NCI-H1694 treated with DMSO at 0.1 percent for 48 hours (cell line): ENCODE measurements at regions not wholly inside any gene's neighbourhood (a gene's known extent, or its start where the extent isn't known, plus 50 kb on each side); places are given as distances from the start of the nearest gene placed in this dataset.

Experiments used
- DNase-seq: peaks from one replicate; lab custom pipeline; 2025; lab: John Stamatoyannopoulos, UW

DNA sequence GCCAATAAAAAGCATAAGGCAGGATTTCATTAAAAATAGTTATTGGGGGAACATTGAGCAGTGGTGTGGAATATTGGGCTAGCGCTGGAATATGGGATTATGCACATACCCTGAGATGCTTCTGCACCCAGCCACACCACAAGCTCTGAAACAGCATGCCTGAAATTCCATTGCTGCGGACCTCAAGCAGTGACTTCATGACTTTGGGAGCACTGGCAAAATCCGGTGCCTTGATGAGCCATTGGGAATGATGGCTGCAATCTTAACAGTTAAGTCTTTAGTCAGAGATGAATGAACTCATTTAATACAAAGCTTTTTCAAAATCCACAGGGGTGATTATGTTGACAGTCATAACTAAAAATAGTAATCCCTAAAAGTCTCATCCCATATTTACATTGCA, 274.7 kb upstream of the MTPN start:
- DNase-seq: no peak

DNA sequence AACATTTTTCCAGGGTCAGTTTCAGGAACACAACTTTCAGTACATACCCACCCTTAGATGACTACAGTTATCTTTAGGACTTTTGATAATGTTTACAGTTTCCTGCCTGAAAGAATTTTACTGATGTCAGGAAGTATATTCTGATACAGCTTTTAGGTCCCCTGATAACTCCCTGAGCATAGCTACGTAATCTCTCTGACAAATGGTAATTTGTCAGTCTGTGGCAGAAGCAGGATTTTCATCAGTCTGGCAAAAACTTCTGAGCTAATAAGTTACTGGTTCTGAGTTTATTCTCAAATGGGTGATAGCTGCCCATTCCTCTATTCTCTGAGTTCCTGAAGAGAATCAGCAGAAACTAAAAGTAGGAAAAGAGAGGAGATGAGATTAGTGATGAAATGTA, 270.1 kb upstream of the MTPN start:
- DNase-seq: no peak

DNA sequence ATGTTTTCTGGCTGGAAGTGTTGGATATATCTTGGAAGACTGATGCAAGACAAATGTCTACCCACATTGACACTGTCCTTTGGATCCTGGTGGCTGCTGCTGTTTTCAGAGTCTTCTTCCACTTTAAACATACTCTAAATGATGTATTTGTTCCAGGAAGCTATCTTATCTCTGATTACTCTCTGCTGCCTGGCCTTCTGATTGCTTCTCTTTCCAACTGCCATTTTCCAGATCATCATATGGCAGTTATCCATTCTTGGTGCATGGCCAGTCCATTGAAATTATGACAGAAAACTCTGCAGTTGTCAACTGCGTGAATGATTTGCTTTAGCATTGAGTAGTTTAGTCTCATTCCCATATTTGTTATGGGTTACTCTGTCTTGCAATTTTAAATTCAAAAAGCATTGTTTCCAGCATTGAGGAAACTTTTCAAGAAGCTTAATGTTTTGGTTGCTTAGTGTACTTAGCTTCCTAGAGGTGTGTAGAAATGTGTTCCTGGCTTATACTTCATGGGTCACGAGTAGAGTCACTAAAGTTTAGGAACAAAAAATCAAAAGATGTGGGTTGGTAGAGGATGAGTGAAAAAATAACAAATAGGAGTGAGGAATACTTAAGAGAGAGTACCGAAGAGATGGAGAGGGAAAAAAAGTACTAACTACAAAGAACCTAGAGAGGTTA, 268.3 kb upstream of the MTPN start:
- no peak for DNase-seq

DNA sequence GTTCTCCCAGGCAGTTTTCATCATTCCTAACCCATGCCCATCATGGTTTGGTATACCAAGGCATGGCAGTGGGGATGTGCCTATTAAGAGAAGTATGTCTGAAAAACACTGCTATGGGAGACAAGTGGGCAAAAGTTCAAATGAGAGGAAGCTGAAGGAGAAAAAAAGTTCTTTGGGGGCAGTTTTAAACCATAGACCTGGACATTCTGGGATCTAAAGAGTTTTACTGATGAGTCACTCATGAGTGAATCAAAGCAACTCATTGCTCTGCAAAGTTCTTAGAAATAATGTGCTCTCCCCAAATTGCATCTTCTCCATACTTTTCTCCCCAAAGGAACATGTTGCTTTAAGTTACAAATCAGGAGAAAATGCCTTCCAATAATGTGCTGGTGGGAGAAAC, 256.9 kb upstream of the MTPN start:
- DNase-seq: no peak

DNA sequence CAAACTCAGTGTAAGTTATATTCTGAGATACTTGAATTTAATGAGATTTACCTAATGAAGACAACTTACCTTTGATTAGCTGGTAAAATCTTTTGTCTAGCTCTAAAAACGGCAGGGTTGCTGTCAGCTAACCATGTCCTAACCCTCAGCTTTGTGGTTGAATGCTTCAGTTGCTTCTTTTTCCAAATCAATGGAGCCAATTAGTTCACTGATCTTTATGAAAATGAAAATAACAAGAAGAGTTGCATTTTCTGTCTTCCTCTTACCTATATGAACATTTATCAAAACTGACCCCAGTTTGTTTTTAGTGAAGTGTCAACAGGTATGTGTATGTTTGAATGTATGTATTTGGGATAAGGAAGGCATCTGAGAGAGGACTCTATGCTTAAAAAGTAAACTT, 253.1 kb upstream of the MTPN start:
- DNase-seq: no peak

DNA sequence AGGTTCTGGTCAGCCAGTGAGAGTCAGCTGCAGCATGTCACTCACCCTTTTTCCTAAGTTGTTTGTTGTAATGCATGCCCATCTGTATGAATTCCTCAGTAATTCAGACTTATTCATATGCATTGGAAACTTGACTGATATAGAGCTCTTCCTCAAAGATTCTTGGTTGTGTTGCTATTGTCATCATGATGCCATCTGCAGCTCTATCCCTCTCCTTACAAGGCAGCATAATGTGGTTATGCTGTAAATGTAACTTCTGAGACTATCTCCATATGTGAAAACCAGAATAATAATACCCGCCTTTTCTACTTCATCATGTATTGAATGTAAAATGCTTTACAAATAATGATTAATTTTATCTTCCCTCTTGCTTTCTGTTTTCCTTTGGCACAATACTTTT, 252.6 kb upstream of the MTPN start:
- DNase-seq: no peak

DNA sequence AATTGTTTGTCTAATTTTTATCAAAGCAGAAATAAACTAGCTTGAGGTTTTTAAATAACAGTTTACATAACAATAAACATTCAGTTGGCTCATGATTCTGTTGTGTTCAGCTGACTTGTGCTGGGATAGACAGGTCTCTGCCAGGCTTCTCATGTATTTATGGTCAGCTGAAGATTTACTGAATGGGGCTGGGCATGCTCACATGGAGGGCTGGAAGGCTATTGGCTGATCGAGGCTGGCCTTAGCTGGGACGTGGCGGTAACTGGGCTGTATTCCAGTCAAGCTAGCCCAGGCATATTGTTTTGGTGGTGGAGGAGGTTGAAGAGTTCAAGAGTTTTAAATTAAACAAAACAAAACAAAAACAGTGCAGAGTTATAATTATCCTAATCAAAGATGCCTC, 251.0 kb upstream of the MTPN start:
- no peak for DNase-seq

DNA sequence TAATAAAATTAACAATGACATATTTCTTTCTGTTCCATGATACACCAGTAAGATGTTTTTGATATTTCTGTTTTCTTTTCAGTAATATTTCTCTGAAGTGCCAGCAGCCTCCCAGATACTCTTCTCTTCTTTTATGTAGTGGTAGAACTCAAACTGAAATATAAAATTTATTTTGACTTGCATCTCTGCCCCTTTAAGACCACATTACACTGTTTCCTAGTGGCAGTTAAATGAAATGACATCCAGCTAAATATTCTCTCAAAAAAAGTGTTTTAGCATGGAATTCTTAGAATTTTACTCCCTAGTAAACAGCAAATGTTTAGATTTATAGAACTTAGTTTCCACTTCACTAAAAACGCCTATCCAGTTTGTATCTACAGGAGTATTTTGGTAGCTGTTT, 237.2 kb upstream of the MTPN start:
- no peak for DNase-seq

DNA sequence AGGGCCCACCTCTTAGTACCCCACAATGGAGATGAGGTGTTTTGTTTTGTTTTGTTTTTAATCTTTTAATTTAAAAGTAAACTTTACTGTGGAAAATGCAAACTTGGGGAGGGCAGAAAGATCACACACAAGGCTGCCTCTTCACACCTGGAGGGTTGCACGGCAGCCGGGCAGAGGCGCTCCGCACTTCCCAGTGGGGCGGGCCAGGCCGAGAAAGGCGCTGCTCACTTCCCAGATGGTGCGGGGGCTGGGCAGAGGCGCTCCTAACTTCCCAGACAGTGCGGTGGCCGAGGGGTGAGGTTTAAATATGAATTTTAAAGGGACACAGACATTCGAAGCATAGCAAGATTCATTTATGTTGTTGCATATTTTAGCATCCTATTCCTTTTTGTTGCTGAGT, 235.9 kb upstream of the MTPN start:
- DNase-seq: no peak

DNA sequence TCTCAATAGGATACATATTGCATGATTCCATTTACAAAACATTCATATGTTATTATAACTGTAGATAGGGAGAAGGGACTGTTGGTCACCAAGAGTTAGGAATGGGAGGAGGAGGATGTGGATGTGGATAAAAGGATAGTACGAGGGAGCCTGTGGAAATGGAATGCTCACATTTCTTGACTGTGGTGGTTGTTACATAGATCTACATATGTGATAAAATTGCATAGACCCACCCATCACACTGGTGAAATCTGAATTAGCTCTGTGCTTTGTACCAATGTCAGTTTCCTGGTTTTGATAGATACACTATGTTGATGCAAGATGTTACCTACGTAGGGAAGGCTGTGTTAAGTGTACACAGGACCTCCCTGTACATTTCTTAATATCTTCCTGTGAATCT, 233.5 kb upstream of the MTPN start:
- DNase-seq: no peak

DNA sequence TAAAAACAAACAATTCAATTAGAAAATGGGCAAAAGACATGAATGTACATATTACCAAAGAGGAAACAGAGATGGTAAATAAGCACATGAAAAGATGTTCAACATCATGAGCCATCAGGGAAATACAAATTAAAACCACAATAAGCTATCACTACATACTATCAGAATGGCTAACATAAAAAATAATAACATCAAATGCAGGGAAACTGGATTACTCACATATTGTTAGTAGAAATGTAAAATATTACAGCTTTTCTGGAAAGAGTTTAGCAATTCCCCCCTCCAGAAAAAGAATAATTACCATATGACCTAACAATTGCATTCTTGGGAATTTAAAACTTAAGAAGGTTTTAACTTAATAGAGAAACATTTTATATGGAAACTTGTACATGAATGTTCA, 232.9 kb upstream of the MTPN start:
- no peak for DNase-seq

DNA sequence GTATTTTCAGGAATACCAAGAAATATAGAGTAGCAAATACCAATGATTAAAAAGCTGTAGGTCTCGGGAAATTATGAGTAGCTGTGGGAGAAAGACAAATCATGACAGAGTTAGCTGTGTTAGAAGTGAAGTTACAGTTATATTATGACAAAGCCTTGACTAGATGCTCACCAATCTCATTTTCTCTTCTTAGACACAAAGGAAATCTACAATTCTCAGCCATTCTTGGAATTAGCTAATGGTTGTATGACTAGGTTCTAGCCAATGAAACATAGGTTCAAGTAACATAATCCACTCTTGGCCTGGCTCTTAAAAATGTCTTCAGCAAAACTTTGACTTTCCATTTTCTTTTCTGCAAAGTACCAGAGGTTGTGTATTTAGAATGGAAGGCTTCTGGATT, 228.8 kb upstream of the MTPN start:
- no peak for DNase-seq

DNA sequence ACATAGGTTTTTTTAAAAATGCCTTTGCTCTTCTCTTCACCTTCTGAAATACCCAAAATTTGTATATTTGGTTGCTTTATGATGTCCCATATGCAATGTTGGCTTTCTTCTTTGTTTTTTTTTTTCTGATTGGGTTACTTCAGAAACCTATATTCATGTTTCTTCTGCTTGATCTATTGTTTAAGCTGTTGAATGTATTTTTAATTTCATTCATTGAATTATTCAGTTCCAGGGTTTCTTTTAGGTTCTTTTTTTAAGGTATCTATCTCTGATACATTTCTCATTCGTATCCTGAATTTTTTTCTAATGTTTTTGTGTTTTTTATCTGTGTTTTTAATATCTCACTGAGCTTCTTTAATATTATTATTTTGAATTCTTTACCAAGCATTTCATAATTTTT, 221.0 kb upstream of the MTPN start:
- DNase-seq: no peak

DNA sequence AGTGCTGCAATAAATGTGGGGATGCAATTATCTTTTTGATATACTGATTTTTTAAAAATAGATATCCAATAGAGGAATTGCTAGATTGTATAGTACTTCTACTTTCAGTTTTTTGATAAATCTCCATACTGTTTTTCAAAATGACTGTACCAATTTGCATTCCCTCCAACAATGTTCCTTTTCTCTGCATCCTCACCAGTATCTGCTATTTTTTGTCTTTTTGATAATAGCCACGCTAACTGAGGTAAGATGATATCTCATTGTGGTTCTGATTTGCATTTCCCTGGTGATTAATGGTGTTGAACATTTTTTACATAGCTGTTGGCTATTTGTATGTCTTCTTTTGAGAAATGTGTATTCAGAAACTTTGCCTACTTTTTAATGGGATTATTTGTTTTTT, 217.7 kb upstream of the MTPN start:
- no peak for DNase-seq

DNA sequence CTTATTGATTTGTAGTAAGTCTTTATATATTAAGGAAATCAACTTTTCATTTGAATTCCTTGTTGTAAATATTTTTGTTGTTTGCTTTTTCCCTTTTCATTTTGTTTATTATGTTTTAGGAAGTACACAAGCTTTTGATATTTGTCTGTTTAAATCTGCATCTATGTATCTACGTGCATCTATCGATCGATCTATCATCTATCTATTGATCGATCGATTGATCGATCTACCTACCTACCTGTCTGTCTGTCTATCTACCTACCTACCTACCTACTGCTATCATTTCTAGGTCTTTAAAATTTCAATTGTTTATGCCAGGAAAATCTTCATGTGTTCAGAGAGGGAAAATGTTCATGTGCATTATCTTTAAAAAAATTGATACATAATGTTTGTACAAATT, 216.8 kb upstream of the MTPN start:
- DNase-seq: no peak

DNA sequence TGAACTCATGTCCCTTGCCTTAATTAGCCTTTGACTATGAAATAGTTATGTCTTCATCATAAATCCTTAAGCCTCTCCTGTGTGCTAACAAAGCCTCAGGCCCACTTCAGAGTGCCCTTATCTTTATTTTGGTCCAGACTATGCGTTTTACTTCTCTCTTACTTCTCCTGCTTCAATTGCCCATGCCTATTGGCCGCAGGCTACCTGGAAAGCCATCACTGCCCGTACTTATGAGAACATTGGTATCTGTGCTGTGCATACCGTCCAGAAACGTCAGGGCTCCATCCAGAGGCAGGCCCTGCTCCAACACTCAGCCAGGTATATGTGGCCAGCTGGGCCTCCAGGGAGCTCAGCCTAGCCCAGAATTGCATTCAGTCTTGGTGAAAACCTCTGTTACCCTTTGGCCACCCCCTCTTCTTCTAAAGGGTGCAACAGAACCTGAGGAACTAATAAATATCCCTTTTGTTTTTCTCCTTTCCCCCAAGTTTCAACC, 212.4 kb upstream of the MTPN start:
- no peak for DNase-seq

DNA sequence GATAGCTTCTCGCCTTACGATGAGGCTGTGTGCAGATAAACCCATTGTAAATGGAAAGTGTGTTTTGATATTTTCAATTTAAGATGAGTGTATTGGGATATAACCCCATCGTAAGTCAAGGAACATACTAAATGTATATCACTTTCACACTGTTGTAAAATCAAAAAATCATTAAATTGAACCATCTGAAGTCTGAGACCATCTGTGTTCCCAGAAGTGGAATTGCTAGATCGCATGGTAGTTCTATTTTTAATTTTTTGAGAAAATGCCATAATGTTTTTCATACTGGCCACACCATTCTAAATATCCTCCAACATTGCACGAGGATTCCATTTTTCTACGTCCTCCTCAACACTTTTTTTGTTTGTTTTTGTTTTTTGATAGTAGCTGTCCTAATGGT, 209.1 kb upstream of the MTPN start:
- DNase-seq: no peak

DNA sequence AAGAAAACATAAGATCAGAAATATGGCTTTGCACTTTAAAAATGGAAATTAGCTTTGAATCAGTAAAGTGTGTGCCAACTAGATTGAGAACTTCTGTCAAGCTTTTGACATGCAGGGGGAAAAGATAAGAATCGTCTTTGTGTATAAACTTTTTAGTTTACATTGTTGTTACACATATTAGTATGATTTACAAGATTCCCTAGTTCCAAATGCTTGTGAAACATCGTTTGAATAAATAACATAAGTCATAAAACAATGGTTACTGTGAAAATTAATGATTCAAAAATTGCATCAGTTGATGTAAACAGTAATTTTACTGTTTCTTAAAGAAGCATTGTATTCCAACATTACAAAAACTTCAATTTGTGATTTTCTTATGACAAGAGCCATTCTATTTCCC, 207.6 kb upstream of the MTPN start:
- no peak for DNase-seq

DNA sequence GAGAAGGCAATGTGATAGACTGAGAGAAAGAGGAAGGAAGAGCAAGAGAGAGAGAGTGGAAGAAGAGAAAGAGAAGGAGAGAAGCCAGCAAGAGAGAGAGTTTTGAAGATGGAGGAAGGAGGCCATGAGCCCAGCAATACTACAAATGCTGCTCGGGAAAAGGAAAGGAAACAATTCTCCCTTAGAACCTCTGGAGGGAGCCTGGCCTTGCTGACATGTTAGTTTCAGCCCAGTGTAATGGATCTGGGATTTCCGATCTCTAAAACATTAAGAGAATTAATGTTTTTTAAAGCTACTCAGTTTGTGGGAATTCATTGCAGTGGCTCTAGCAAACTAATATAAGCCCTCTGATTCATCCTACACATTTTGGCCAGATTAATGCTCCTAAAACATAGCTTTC, 206.8 kb upstream of the MTPN start:
- no peak for DNase-seq

DNA sequence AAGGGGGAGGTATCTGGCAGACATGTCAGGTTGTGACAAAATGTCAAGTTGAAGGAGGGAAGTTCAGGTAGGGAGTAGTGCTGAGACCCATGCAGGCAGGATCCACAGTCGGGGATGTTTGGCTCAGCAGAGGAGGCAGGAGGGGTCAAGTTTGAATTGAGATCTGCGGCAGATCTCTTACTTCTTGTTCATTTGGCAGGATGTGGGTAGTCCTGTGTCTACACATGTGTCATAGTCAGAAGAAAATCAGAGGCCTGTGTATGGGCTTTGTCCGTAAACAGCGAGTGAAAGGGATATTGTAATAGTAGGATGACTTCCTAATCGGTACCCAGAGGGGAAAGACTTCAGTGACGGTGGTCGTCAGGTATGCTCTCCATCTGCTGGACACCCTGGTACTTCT, 203.8 kb upstream of the MTPN start:
- no peak for DNase-seq

DNA sequence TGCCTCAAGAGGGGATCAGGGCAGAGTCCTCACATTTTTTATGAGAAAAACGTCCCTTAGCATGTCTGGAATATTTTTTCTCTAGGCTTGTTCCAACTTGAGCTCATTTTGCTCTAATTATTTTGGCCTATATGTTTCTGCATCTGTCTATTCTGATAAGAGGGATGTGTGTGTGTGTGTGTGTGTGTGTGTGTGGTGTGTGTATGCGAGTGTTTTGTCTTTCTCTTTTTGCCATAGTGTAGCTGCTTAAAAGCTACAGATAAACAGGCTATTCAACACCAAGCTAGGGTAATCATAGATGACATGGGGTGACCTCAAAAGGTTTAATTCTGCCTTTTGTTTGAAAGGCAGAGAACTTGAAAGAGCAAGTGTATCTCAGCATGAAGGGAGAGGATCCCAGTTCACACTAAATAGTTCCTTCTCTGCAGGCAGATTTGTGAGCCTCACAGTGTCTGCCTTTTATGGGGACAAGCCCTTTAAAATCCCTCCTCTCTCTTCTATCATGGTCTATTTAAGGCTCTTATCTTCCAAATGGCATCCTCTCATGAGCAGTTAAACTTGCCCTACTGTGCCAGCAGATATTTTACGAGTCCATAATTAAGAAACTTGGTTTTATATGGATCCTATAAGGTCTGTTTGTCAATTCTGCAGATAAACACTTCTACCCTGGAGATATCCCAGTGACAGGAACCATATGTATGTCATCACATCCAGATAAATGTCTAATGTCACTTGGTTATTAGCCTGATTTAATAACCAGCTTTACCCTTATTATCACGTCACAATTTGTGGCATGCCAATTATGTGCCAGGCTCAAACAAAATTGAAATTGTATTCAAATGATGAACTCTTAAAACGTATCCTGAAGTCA, 202.9 kb upstream of the MTPN start:
- no peak for DNase-seq

DNA sequence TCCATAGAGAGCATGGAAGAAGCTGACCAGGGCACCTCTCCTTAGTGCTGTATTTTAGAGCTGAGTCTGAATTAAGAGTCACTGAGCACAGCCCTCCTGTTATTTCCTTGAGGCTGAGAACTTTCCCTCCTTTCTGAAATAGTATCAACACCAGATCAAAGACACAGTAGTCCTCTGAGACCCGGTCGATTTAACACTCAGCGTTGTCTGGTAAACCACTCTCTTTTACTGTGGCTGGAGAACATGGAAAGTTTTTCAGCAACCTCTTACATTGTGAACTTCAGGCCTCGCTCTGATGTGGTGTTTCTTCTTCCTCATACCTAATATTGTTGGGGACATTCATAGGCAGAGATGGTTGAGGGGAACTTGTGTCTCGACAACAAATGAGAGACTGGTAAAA, 202.0 kb upstream of the MTPN start:
- DNase-seq: no peak

DNA sequence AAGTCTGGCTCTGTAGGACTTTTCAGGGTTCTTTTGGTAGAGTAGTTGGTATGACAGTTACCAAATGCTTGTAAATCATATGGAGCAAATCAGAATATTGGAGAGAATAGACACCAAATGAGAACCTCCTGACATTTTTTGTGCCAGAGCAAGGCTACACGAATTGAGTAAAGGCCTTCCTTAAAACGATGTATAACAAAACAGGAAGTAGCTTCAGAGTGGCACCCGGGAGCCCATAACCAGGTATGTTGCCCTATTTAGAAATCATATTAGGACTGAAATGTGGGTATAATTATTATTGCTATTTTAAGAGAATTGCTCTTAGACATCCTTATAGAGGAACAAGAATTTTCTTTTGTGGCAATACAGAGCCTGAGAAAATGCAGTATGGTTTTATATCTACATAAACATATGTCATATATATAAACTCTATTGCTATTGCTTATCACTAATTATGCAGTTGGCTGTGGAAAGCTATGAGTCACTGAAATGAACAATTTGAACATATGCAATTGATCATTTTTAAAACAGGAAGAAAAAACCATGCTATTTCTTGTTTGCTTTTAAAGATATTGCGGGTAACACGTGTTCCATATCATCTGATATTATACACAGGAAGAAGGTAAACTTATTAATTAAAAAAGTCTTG, 197.4 kb upstream of the MTPN start:
- DNase-seq: no peak
